Prostate gland (tissue), 2 donors: ENCODE measurements at regions not wholly inside any gene's neighbourhood (a gene's known extent, or its start where the extent isn't known, plus 50 kb on each side); places are given as distances from the start of the nearest gene placed in this dataset.

Source experiments
- DNase-seq: peaks from one replicate; pipeline ENCODE4 v3.0.0-alpha.2; 2019; ENCODE audit warnings: low spot score
- H3K27ac ChIP-seq, 2 donors: fragments of 200-600 bp; sonication (generic); 2 replicates each; pipeline ENCODE4 v1.5.1; 2017 to 2019
- H3K27me3 ChIP-seq: fragments of 200-600 bp; sonication (generic); replicated peaks from 2 replicates; pipeline ENCODE4 v1.5.1; 2019; ENCODE audit not compliant: insufficient read depth
- H3K36me3 ChIP-seq, 2 donors: fragments of 200-600 bp; sonication (generic); 1 replicate in 1 of 2; 2 replicates in 1 of 2; pipeline versions ENCODE4 v1.5.1 to v1.8.1; 2017 to 2019
- H3K4me1 ChIP-seq: fragments of 200-600 bp; sonication (generic); replicated peaks from 2 replicates; pipeline ENCODE4 v1.5.1; 2019
- H3K4me3 ChIP-seq, 2 donors: fragments of 200-600 bp; sonication (generic); 2 replicates each; pipeline ENCODE4 v1.5.1; 2017 to 2019
- H3K9me3 ChIP-seq: fragments of 200-600 bp; sonication (generic); 2 replicates; pipeline ENCODE4 v1.5.1; 2017
- POLR2A ChIP-seq: fragments of 450-650 bp; IDR thresholded peaks from one replicate; pipeline ENCODE4 v1.6.1; 2016; ENCODE audit warnings: antibody characterized with exemption, mild to moderate bottlenecking
- POLR2AphosphoS5 ChIP-seq: sonication (generic); formaldehyde crosslinking; IDR thresholded peaks from one replicate; pipeline ENCODE4 v1.6.1; 2017; ENCODE audit warnings: antibody characterized with exemption
- WGBS: methylation state at CpG from one replicate; pipeline ENCODE4 v1.1.5; 2018; 5-methylcytosine and 5-hydroxymethylcytosine counted together
- intact Hi-C: fragments of 100-400 bp; cut with DNase I; formaldehyde crosslinking; loops from one replicate; pipeline ENCODE4 v1.14.2; 2022
- TF ChIP-seq, protein P1 (sequence below), 4 experiments: fragments of 200-600 bp in 2 of 4; fragments of 450-650 bp in 2 of 4; sonication (generic) in 2 of 4; IDR thresholded peaks; 1 replicate in 3 of 4; 2 replicates in 1 of 4; pipeline ENCODE4 v1.5.1; 2016 to 2019; ENCODE audit warnings: antibody characterized with exemption in 4 of 4, mild to moderate bottlenecking in 2 of 4, moderate library complexity in 2 of 4

DNA sequence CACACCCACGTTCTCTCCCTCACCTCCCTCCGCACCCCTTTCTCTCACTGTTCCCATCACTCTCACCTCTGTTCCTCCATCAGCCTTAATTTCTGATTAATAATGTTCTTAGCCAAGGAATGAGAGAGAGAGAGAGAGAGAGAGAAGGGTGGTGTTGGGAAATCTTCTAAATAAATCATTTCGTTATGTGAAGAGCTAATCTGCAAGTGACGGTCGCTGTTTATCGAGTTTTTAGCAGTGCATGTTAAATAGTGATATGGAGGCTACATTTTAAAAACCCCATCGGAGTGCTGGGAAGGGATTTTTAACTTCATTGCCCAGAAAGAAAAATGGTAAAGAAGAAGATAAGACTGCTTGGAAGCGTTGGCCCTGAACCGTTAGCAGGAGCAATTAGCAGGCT lies 203.3 kb upstream of the LHX5 start:
- no peak overlapping the region for H3K4me3 ChIP-seq
- intact Hi-C loops, result no loop called here
- WGBS, result 49% methylated on average over 9 of the region's 9 CpGs

DNA sequence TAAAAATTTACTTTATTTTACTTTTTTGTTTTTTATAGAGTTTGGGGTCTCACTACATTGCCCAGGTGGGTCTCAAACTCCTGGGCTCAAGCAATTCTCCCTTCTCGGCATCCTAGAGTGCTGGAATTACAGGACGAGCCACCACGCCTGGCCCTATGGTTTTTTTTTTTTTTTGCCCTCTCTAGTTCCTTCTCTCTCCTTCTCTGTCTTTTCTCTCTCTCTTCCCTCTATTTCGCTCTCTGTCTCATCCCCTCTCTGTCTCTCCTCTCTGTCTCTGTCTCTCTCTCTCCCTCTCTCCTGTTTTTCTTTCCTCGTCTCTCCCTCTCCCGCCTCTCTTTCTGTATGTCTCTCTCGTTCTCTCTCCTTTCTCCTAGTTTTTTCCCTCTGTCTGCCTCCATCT lies 202.6 kb upstream of the LHX5 start:
- 64% methylated on average over 7 of the region's 7 CpGs for WGBS
- no peak for TF ChIP-seq POLR2AphosphoS5
- TF ChIP-seq, protein P1, sequence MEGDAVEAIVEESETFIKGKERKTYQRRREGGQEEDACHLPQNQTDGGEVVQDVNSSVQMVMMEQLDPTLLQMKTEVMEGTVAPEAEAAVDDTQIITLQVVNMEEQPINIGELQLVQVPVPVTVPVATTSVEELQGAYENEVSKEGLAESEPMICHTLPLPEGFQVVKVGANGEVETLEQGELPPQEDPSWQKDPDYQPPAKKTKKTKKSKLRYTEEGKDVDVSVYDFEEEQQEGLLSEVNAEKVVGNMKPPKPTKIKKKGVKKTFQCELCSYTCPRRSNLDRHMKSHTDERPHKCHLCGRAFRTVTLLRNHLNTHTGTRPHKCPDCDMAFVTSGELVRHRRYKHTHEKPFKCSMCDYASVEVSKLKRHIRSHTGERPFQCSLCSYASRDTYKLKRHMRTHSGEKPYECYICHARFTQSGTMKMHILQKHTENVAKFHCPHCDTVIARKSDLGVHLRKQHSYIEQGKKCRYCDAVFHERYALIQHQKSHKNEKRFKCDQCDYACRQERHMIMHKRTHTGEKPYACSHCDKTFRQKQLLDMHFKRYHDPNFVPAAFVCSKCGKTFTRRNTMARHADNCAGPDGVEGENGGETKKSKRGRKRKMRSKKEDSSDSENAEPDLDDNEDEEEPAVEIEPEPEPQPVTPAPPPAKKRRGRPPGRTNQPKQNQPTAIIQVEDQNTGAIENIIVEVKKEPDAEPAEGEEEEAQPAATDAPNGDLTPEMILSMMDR (IDR thresholded peaks at IDR 0.05), result no peak
- TF ChIP-seq POLR2A, result no peak
- H3K4me1 ChIP-seq, result no peaks in the 10 kb centered on the region
- no peak overlapping the region for H3K27ac ChIP-seq
- intact Hi-C loops, result no loop called here
- peaks cover 11% of the 10 kb centered on the region for H3K27me3 ChIP-seq
- no peaks in the 10 kb centered on the region for H3K9me3 ChIP-seq
- no peaks in the 10 kb centered on the region for H3K36me3 ChIP-seq
- DNase-seq, result no peak
- no peak overlapping the region for H3K4me3 ChIP-seq

More for the DNA sequence above, 203.3 kb upstream of the LHX5 start:
- H3K27me3 ChIP-seq, result peaks cover 6% of the 10 kb centered on the region
- no peaks in the 10 kb centered on the region for H3K36me3 ChIP-seq
- TF ChIP-seq POLR2AphosphoS5, result no peak
- TF ChIP-seq, protein P1 (IDR thresholded peaks at IDR 0.05), result no peak
- no peak for TF ChIP-seq POLR2A
- no peaks in the 10 kb centered on the region for H3K9me3 ChIP-seq
- H3K27ac ChIP-seq, result no peak overlapping the region
- no peaks in the 10 kb centered on the region for H3K4me1 ChIP-seq
- DNase-seq, result no peak

DNA sequence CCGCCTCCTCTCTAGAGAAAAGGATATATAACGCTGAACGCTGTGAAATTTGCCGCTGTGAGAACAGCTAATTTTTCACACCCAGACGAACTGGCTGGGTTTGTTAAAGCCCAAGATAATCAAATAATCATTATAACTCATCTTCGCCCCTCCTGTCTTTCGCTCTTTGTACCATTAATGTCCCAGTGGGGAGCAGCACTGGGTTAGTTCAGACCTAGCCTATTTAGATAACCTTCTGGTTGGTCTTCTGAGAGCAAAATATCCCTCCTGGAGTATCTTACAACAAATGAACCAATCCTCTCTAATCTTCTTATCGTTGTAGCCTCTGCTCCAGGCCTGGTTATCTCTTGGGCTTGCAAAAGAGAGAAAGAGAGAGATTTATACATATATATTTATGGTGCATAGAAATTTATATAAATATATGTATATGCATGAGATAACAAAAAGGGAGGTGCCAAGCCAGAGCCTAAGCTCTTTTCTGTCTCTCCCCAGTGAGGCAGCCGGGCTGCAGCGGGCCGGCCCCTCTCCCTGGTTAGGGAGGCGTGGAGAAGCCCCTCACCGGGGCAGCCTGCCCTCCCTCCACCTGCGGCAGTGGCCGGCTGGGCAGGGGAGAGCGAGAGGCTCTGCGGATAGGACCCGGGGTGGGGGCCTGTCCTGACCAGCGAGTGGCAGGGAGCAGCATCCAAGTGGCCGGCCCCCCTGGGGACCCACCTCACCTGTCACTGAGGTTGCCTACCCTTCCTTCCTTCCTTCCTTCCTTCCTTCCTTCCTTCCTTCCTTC lies 202.0 kb upstream of the LHX5 start:
- H3K9me3 ChIP-seq, result no peaks in the 10 kb centered on the region
- TF ChIP-seq POLR2AphosphoS5 (no peak), POLR2A (no peak)
- TF ChIP-seq, protein P1 (IDR thresholded peaks at IDR 0.05), result no peak
- H3K36me3 ChIP-seq, result no peaks in the 10 kb centered on the region
- H3K27ac ChIP-seq, result no peak overlapping the region
- no peaks in the 10 kb centered on the region for H3K4me1 ChIP-seq
- intact Hi-C loops, result no loop called here
- peaks cover 15% of the 10 kb centered on the region for H3K27me3 ChIP-seq
- DNase-seq, result no peak
- no peak overlapping the region for H3K4me3 ChIP-seq
- WGBS, result 58% methylated on average over 20 of the region's 20 CpGs

DNA sequence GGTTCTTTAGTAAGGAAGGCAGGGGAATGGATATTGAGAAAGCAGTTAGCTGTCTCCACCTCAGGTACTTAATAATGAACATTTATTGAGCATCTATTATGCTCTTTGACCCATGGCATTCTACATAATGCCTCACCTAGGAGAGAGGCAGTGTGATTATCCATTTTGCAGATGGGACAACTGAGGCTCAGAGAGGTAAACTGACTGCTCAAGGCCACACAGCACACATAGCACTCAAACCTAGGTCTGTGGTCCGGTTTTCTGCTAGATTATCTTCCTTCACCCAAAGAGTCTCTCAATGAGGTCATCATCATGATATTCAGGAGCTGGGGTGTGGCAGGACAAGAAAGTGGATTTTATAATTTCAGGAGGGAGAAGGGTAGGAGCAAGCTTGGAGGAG lies 199.1 kb upstream of the LHX5 start:
- H3K27me3 ChIP-seq, result peaks cover 19% of the 10 kb centered on the region
- intact Hi-C loops, result no loop called here
- H3K4me1 ChIP-seq, result no peaks in the 10 kb centered on the region
- WGBS, result 86% methylated on average over 1 of the region's 1 CpG
- H3K4me3 ChIP-seq, result no peak overlapping the region
- TF ChIP-seq POLR2AphosphoS5, result no peak
- TF ChIP-seq POLR2A, result no peak
- TF ChIP-seq, protein P1 (IDR thresholded peaks at IDR 0.05), result no peak
- DNase-seq, result no peak
- no peaks in the 10 kb centered on the region for H3K36me3 ChIP-seq
- H3K9me3 ChIP-seq, result no peaks in the 10 kb centered on the region
- H3K27ac ChIP-seq, result no peak overlapping the region

DNA sequence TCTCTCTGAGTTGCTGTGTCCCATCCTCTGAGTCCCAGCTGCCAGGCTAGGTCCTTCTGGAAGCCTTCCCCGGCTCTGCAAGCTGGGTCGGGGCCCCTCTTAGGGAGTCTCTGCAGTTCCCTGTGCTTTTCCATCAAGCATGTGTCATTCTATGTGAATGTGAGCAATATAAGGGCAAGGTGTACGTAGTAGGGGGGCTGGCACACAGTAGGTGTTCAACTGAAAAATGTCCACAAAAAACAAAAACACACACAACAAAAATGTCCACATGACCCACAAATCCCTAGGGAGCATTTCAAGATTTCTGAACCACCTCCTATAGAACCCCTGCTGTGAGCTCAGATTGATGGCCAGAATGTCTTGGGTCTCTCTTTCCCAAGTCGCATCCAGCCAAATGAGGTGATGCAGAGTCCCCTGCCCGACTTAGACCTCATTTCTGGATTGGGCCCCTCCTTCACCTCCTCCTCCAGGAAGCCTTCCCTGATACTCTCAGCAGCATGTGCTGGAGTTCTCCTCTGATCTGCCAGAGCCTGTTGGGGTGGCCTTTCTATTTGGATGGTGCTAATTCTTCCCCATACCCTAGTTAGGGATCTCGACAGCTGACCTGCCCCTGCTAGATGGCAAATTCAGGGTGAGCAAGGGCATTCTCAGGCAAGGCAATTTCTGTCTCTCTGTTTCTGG lies 196.1 kb upstream of the LHX5 start:
- 49% methylated on average over 6 of the region's 6 CpGs for WGBS
- Histone ChIP-seq H3K27ac (no peak overlapping the region), H3K4me3 (no peak overlapping the region), H3K9me3 (no peaks in the 10 kb centered on the region), H3K36me3 (no peaks in the 10 kb centered on the region), H3K27me3 (peaks cover 19% of the 10 kb centered on the region), H3K4me1 (no peaks in the 10 kb centered on the region)
- TF ChIP-seq, protein P1 (IDR thresholded peaks at IDR 0.05), result no peak
- TF ChIP-seq POLR2AphosphoS5 (no peak), POLR2A (no peak)
- intact Hi-C loops, result no loop called here
- no peak for DNase-seq
